ENCODE measurements at regions not wholly inside any gene's neighbourhood (a gene's known extent, or its start where the extent isn't known, plus 50 kb on each side); places are given as distances from the start of the nearest gene placed in this dataset.

- H3K9me3 ChIP-seq, result no peaks in the 10 kb centered on the region
- DNase-seq (ENCODE audit: low read depth in 1 of 2, low spot score in 1 of 2), result no peak
- ChIA-PET CTCF (no interaction called here), POLR2A (no interaction called here)
- no peak overlapping the region for H3K4me2 ChIP-seq
- no peak overlapping the region for H3K27ac ChIP-seq
- peaks cover 6% of the 10 kb centered on the region; the same call in 1 of the 3 replicates for H3K4me1 ChIP-seq
- no peak overlapping the region for H3K4me3 ChIP-seq
- TF ChIP-seq BHLHE40 (IDR thresholded peaks at IDR 0.05; ENCODE audit: low read depth, low read length), result no peak
- no peak for TF ChIP-seq EP300 (IDR thresholded peaks at IDR 0.05)
- TF ChIP-seq, protein P1, sequence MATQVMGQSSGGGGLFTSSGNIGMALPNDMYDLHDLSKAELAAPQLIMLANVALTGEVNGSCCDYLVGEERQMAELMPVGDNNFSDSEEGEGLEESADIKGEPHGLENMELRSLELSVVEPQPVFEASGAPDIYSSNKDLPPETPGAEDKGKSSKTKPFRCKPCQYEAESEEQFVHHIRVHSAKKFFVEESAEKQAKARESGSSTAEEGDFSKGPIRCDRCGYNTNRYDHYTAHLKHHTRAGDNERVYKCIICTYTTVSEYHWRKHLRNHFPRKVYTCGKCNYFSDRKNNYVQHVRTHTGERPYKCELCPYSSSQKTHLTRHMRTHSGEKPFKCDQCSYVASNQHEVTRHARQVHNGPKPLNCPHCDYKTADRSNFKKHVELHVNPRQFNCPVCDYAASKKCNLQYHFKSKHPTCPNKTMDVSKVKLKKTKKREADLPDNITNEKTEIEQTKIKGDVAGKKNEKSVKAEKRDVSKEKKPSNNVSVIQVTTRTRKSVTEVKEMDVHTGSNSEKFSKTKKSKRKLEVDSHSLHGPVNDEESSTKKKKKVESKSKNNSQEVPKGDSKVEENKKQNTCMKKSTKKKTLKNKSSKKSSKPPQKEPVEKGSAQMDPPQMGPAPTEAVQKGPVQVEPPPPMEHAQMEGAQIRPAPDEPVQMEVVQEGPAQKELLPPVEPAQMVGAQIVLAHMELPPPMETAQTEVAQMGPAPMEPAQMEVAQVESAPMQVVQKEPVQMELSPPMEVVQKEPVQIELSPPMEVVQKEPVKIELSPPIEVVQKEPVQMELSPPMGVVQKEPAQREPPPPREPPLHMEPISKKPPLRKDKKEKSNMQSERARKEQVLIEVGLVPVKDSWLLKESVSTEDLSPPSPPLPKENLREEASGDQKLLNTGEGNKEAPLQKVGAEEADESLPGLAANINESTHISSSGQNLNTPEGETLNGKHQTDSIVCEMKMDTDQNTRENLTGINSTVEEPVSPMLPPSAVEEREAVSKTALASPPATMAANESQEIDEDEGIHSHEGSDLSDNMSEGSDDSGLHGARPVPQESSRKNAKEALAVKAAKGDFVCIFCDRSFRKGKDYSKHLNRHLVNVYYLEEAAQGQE (IDR thresholded peaks at IDR 0.05), result no peak
- no peak for TF ChIP-seq NPAS2 (CRISPR knock-in tag; IDR thresholded peaks at IDR 0.05; ENCODE audit: borderline replicate concordance)
- no peak for TF ChIP-seq FOSB (CRISPR knock-in tag; IDR thresholded peaks at IDR 0.05)
- no peak for TF ChIP-seq ATOH8 (CRISPR knock-in tag; IDR thresholded peaks at IDR 0.05; ENCODE audit: low read depth)
- TF ChIP-seq SREBF2 (IDR thresholded peaks at IDR 0.05), result no peak
- no peak for TF ChIP-seq RAD21 (conservative IDR thresholded peaks at IDR 0.05 in 1 of 2, IDR thresholded peaks at IDR 0.05 in 1 of 2)
- ATAC-seq, result no peak
- FAIRE-seq, result no peak
Measured at GRCh38 chr1:56034222-56034621, 545.1 kb downstream of the PLPP3 start.

GRCh38 chr1:56033321-56034037, 545.9 kb downstream of the PLPP3 start:
- Histone ChIP-seq H3K4me1 (peaks cover 6% of the 10 kb centered on the region; the same call in 1 of the 3 replicates), H3K9me3 (no peaks in the 10 kb centered on the region), H3K4me2 (no peak overlapping the region), H3K27ac (no peak overlapping the region), H3K4me3 (no peak overlapping the region)
- TF ChIP-seq BHLHE40 (IDR thresholded peaks at IDR 0.05; ENCODE audit: low read depth, low read length) (no peak), BCL3 (IDR thresholded peaks at IDR 0.05) (no peak), FOSB (CRISPR knock-in tag; IDR thresholded peaks at IDR 0.05) (no peak), POLR2AphosphoS2 (conservative IDR thresholded peaks at IDR 0.05; ENCODE audit: low read length) (no peak), NPAS2 (CRISPR knock-in tag; IDR thresholded peaks at IDR 0.05; ENCODE audit: borderline replicate concordance) (no peak), RFX5 (IDR thresholded peaks at IDR 0.05) (no peak), CBX8 (IDR thresholded peaks at IDR 0.05) (no peak), NFE2L2 (conservative IDR thresholded peaks at IDR 0.05; ENCODE audit: low read length) (no peak), EHMT2 (IDR thresholded peaks at IDR 0.05; ENCODE audit: low read depth) (no peak), CEBPB (IDR thresholded peaks at IDR 0.05) (no peak), FOSL2 (IDR thresholded peaks at IDR 0.05) (no peak), FOSL2 (CRISPR knock-in tag; IDR thresholded peaks at IDR 0.05) (no peak), TP53 (CRISPR knock-in tag; IDR thresholded peaks at IDR 0.05) (no peak), PBX3 (IDR thresholded peaks at IDR 0.05) (no peak), CHD4 (IDR thresholded peaks at IDR 0.05; ENCODE audit: borderline replicate concordance) (no peak), ESRRA (IDR thresholded peaks at IDR 0.05; ENCODE audit: borderline replicate concordance, low read length) (no peak), KDM1A (IDR thresholded peaks at IDR 0.05; ENCODE audit: low read depth) (no peak), MAX (IDR thresholded peaks at IDR 0.05) (no peak), CHD2 (IDR thresholded peaks at IDR 0.05; ENCODE audit: low read length, partially characterized antibody) (no peak)
- FAIRE-seq (no peak), DNase-seq (ENCODE audit: low read depth in 1 of 2, low spot score in 1 of 2) (no peak), ATAC-seq (no peak)
- ChIA-PET POLR2A (no interaction called here), CTCF (no interaction called here)
- 49% methylated on average over 3 of the region's 3 CpGs for WGBS (ENCODE audit: missing lambda C conversion rate)
